ENCODE measurements at regions not wholly inside any gene's neighbourhood (a gene's known extent, or its start where the extent isn't known, plus 50 kb on each side); places are given as distances from the start of the nearest gene placed in this dataset.
"Not testable (repeated sequence)": the region's sequence is repeated elsewhere in the genome, so short reads cannot be mapped to it uniquely, and the experiment has no call there.

DNA sequence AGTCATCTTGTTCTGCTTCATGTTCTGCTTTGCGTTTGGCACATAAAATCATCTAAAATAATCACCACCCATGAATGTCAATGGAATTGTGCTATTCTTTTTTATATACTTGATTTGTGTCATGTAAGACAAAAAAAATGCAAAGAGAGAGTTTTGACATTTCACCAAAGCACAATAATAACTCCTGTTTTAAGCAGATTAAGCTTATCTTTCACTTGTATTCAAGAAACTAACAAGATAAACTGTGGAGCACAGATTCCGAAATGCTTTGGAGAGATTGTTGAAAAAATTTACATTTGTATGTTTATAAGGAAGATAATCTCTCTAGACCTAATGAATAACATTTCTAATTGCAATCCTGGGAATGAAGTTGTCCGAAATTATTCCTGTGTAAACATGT, 225.1 kb upstream of the ANXA10 start:
- Histone ChIP-seq H3K27ac (no peak overlapping the region), H3K9me3 (no peaks in the 10 kb centered on the region), H3K27me3 (no peaks in the 10 kb centered on the region), H3K4me1 (ENCODE audit: insufficient read depth) (no peaks in the 10 kb centered on the region), H3K4me3 (no peak overlapping the region), H3K36me3 (no peaks in the 10 kb centered on the region)
- TF ChIP-seq POLR2A (IDR thresholded peaks at IDR 0.05): no peak
- TF ChIP-seq, protein P1, sequence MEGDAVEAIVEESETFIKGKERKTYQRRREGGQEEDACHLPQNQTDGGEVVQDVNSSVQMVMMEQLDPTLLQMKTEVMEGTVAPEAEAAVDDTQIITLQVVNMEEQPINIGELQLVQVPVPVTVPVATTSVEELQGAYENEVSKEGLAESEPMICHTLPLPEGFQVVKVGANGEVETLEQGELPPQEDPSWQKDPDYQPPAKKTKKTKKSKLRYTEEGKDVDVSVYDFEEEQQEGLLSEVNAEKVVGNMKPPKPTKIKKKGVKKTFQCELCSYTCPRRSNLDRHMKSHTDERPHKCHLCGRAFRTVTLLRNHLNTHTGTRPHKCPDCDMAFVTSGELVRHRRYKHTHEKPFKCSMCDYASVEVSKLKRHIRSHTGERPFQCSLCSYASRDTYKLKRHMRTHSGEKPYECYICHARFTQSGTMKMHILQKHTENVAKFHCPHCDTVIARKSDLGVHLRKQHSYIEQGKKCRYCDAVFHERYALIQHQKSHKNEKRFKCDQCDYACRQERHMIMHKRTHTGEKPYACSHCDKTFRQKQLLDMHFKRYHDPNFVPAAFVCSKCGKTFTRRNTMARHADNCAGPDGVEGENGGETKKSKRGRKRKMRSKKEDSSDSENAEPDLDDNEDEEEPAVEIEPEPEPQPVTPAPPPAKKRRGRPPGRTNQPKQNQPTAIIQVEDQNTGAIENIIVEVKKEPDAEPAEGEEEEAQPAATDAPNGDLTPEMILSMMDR (IDR thresholded peaks at IDR 0.05): no peak
- TF ChIP-seq EP300 (IDR thresholded peaks at IDR 0.05): no peak
- 19 to 54% (median 29%) methylated on average over 3 of the region's 3 CpGs for WGBS, 3 donors
- intact Hi-C loops (cut with DNase I): no loop called here
- no peak for DNase-seq

DNA sequence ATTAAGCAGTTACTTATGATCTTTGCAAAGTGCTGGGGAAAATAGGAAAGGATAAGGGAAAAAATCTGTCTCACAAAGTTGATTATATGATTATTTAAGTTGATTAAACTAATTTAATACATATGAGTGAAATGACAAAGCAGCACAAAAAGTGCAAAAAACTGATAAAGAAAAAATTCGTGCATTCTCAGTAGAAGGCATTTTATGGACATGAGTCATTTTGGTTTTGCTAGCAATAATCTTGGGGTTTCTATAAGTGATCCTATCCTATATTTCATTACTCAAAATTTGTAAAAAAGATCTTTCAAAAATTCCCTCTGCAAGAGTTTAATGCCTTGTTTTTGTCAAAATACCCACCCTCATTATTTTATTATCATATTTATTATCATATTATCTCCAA, 224.2 kb upstream of the ANXA10 start:
- no peak for DNase-seq
- no peaks in the 10 kb centered on the region for H3K9me3 ChIP-seq
- no peak overlapping the region for H3K4me3 ChIP-seq
- H3K27ac ChIP-seq: no peak overlapping the region
- 22 to 33% (median 22%) methylated on average over 1 of the region's 1 CpG for WGBS, 3 donors
- H3K27me3 ChIP-seq: no peaks in the 10 kb centered on the region
- no peaks in the 10 kb centered on the region for H3K4me1 ChIP-seq (ENCODE audit: insufficient read depth)
- TF ChIP-seq EP300 (IDR thresholded peaks at IDR 0.05): no peak
- TF ChIP-seq, protein P1 (IDR thresholded peaks at IDR 0.05): no peak
- no peak for TF ChIP-seq POLR2A (IDR thresholded peaks at IDR 0.05)
- intact Hi-C loops (cut with DNase I): no loop called here
- no peaks in the 10 kb centered on the region for H3K36me3 ChIP-seq

DNA sequence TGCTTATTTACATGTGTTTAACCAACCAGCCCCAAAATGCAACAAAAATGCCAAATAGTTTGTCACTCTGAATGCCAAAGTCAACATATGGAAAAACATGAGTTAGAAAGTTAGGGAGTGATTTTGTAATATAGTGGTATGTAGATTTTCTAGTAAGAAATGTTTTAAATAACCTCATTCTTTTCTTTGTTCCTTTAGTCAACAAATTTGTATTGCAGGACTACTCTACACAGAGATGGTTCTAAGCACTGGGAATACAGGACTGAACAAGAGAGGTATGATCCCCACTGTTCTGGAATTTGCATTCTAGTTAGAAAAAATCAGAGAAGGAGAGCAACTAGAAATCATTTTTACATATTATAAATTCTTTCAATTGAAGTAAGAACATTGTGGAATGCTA, 218.8 kb upstream of the ANXA10 start:
- intact Hi-C loops (cut with DNase I): no loop called here

DNA sequence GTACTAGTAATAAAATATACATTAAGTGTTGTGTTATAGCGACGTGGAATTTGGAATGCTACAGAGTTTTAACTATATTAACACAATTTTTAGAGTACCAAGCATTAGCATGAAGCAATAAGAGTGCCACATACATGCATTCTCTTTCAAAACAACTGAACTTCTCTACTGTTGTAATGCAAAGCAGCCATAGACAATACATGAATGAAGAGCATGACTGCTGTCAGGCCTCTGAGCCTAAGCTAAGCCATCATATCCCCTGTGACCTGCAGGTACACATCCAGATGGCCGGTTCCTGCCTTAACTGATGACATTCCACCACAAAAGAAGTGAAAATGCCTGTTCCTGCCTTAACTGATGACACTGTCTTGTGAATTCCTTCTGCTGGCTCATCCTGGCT, 216.2 kb upstream of the ANXA10 start:
- H3K4me1 ChIP-seq (ENCODE audit: insufficient read depth); intact Hi-C loops (cut with DNase I); H3K36me3 ChIP-seq; H3K27ac ChIP-seq; DNase-seq; H3K4me3 ChIP-seq; H3K9me3 ChIP-seq; H3K27me3 ChIP-seq: not testable (repeated sequence)
- 81 to 84% (median 82%) methylated on average over 3 of the region's 3 CpGs for WGBS, 3 donors

More for the DNA sequence above, 218.8 kb upstream of the ANXA10 start:
- Histone ChIP-seq H3K36me3 (no peaks in the 10 kb centered on the region), H3K27ac (no peak overlapping the region), H3K4me3 (no peak overlapping the region), H3K4me1 (ENCODE audit: insufficient read depth) (no peaks in the 10 kb centered on the region), H3K9me3 (no peaks in the 10 kb centered on the region), H3K27me3 (no peaks in the 10 kb centered on the region)
- no peak for DNase-seq
- TF ChIP-seq EP300 (IDR thresholded peaks at IDR 0.05): no peak
- TF ChIP-seq POLR2A (IDR thresholded peaks at IDR 0.05): no peak
- TF ChIP-seq, protein P1 (IDR thresholded peaks at IDR 0.05): no peak

DNA sequence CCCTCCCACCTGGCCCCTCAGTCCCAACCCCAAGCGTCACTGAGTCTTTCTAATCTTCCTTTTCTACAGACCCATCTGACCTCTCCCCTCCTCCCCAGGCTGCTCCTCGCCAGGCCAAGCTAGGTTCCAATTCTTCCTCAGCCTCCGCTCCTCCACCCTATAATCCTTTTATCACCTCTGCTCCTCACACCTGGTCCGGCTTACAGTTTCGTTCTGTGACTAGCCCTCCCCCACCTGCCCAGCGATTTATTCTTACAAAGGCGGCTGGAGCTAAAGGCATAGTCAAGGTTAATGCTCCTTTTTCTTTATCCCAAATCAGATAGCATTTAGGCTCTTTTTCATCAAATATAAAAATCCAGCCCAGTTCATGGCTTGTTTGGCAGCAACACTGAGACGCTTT, 214.5 kb upstream of the ANXA10 start:
- H3K4me1 ChIP-seq (ENCODE audit: insufficient read depth); intact Hi-C loops (cut with DNase I); H3K9me3 ChIP-seq; H3K27me3 ChIP-seq; H3K36me3 ChIP-seq; H3K27ac ChIP-seq; DNase-seq; H3K4me3 ChIP-seq: not testable (repeated sequence)
- WGBS, 3 donors: 64 to 81% (median 71%) methylated on average over 8 of the region's 8 CpGs

DNA sequence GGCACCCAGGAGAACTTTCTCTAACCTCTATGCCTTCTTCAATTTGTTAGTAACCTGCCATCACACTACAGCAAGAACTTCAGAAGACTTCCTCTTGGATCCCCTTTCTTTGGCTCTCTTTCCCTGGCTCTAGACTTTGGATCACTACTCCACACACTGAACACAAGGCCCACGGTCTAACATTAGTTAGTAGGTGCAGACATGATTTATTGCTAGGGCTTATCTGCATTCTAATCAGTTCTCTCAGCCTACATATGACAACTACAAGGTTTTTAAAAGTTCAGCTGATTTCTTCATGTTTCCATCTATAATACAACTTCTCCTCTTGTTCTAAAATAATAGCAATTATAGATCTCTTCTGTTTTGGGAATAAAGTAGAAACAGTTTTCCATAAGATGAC, 209.1 kb upstream of the ANXA10 start:
- TF ChIP-seq, protein P1 (IDR thresholded peaks at IDR 0.05): no peak
- TF ChIP-seq EP300 (IDR thresholded peaks at IDR 0.05): no peak
- no peak for TF ChIP-seq POLR2A (IDR thresholded peaks at IDR 0.05)
- no peak for DNase-seq

More for the DNA sequence above, 209.1 kb upstream of the ANXA10 start:
- no peak overlapping the region for H3K27ac ChIP-seq
- no peaks in the 10 kb centered on the region for H3K4me1 ChIP-seq (ENCODE audit: insufficient read depth)
- H3K4me3 ChIP-seq: no peak overlapping the region
- no peaks in the 10 kb centered on the region for H3K27me3 ChIP-seq
- H3K36me3 ChIP-seq: no peaks in the 10 kb centered on the region
- whole genome bisulfite sequencing, 3 donors: 3 to 16% (median 16%) methylated on average over 1 of the region's 1 CpG
- H3K9me3 ChIP-seq: no peaks in the 10 kb centered on the region
- intact Hi-C loops (cut with DNase I): no loop called here

Measured in ovary (tissue), 7 donors.